Prostate gland (tissue), 2 donors: ENCODE measurements at regions not wholly inside any gene's neighbourhood (a gene's known extent, or its start where the extent isn't known, plus 50 kb on each side); places are given as distances from the start of the nearest gene placed in this dataset.

Source experiments
- DNase-seq: peaks from one replicate; pipeline ENCODE4 v3.0.0-alpha.2; 2019; ENCODE audit warnings: low spot score
- H3K27ac ChIP-seq, 2 donors: fragments of 200-600 bp; sonication (generic); 2 replicates each; pipeline ENCODE4 v1.5.1; 2017 to 2019
- H3K27me3 ChIP-seq: fragments of 200-600 bp; sonication (generic); replicated peaks from 2 replicates; pipeline ENCODE4 v1.5.1; 2019; ENCODE audit not compliant: insufficient read depth
- H3K36me3 ChIP-seq, 2 donors: fragments of 200-600 bp; sonication (generic); 1 replicate in 1 of 2; 2 replicates in 1 of 2; pipeline versions ENCODE4 v1.5.1 to v1.8.1; 2017 to 2019
- H3K4me1 ChIP-seq: fragments of 200-600 bp; sonication (generic); replicated peaks from 2 replicates; pipeline ENCODE4 v1.5.1; 2019
- H3K4me3 ChIP-seq, 2 donors: fragments of 200-600 bp; sonication (generic); 2 replicates each; pipeline ENCODE4 v1.5.1; 2017 to 2019
- H3K9me3 ChIP-seq: fragments of 200-600 bp; sonication (generic); 2 replicates; pipeline ENCODE4 v1.5.1; 2017
- CTCF ChIP-seq, 4 experiments: fragments of 200-600 bp in 2 of 4; fragments of 450-650 bp in 2 of 4; sonication (generic) in 2 of 4; IDR thresholded peaks; 1 replicate in 3 of 4; 2 replicates in 1 of 4; pipeline ENCODE4 v1.5.1; 2016 to 2019; ENCODE audit warnings: antibody characterized with exemption in 4 of 4, mild to moderate bottlenecking in 2 of 4, moderate library complexity in 2 of 4
- POLR2A ChIP-seq: fragments of 450-650 bp; IDR thresholded peaks from one replicate; pipeline ENCODE4 v1.6.1; 2016; ENCODE audit warnings: antibody characterized with exemption, mild to moderate bottlenecking
- POLR2AphosphoS5 ChIP-seq: sonication (generic); formaldehyde crosslinking; IDR thresholded peaks from one replicate; pipeline ENCODE4 v1.6.1; 2017; ENCODE audit warnings: antibody characterized with exemption
- WGBS: methylation state at CpG from one replicate; pipeline ENCODE4 v1.1.5; 2018; 5-methylcytosine and 5-hydroxymethylcytosine counted together
- intact Hi-C: fragments of 100-400 bp; cut with DNase I; formaldehyde crosslinking; loops from one replicate; pipeline ENCODE4 v1.14.2; 2022

GRCh38 chr4:10872833-10873517 is 188.4 kb upstream of the CLNK start:
- Histone ChIP-seq H3K4me3 (no peak overlapping the region), H3K27me3 (no peaks in the 10 kb centered on the region), H3K9me3 (no peaks in the 10 kb centered on the region), H3K36me3 (no peaks in the 10 kb centered on the region), H3K27ac (no peak overlapping the region), H3K4me1 (no peaks in the 10 kb centered on the region)
- TF ChIP-seq POLR2A (no peak), POLR2AphosphoS5 (no peak), CTCF (IDR thresholded peaks at IDR 0.05) (no peak)
- no peak for DNase-seq
- intact Hi-C loops = no loop called here
- WGBS = 78% methylated on average over 4 of the region's 4 CpGs

GRCh38 chr4:10866666-10867065 is 182.1 kb upstream of the CLNK start:
- WGBS = 68% methylated on average over 6 of the region's 6 CpGs
- Histone ChIP-seq H3K27ac (no peak overlapping the region), H3K27me3 (no peaks in the 10 kb centered on the region), H3K4me3 (no peak overlapping the region), H3K36me3 (no peaks in the 10 kb centered on the region), H3K9me3 (no peaks in the 10 kb centered on the region), H3K4me1 (no peaks in the 10 kb centered on the region)
- no peak for TF ChIP-seq POLR2AphosphoS5
- no peak for TF ChIP-seq POLR2A
- no peak for TF ChIP-seq CTCF (IDR thresholded peaks at IDR 0.05)
- intact Hi-C loops = no loop called here
- no peak for DNase-seq

GRCh38 chr4:10861036-10861435 is 176.5 kb upstream of the CLNK start:
- no peak for DNase-seq
- H3K36me3 ChIP-seq = no peaks in the 10 kb centered on the region
- no peak overlapping the region for H3K27ac ChIP-seq
- TF ChIP-seq POLR2AphosphoS5 (no peak), CTCF (IDR thresholded peaks at IDR 0.05) (no peak), POLR2A (no peak)
- WGBS = 61% methylated on average over 3 of the region's 3 CpGs
- intact Hi-C loops = no loop called here
- no peaks in the 10 kb centered on the region for H3K27me3 ChIP-seq
- H3K4me3 ChIP-seq = no peak overlapping the region
- no peaks in the 10 kb centered on the region for H3K9me3 ChIP-seq
- H3K4me1 ChIP-seq = no peaks in the 10 kb centered on the region

GRCh38 chr4:10856271-10856782 is 171.8 kb upstream of the CLNK start:
- no peak for DNase-seq
- TF ChIP-seq POLR2A (no peak), CTCF (IDR thresholded peaks at IDR 0.05) (no peak), POLR2AphosphoS5 (no peak)

GRCh38 chr4:10853196-10853595 is 168.6 kb upstream of the CLNK start:
- Histone ChIP-seq H3K4me3 (no peak overlapping the region), H3K36me3 (no peaks in the 10 kb centered on the region), H3K4me1 (no peaks in the 10 kb centered on the region), H3K9me3 (no peaks in the 10 kb centered on the region), H3K27ac (no peak overlapping the region), H3K27me3 (no peaks in the 10 kb centered on the region)
- DNase-seq = no peak
- intact Hi-C loops = no loop called here
- TF ChIP-seq POLR2A = no peak
- TF ChIP-seq POLR2AphosphoS5 = no peak
- 91% methylated on average over 2 of the region's 2 CpGs for WGBS

More at GRCh38 chr4:10856271-10856782, 171.8 kb upstream of the CLNK start:
- Histone ChIP-seq H3K27me3 (no peaks in the 10 kb centered on the region), H3K4me3 (no peak overlapping the region), H3K4me1 (no peaks in the 10 kb centered on the region), H3K27ac (no peak overlapping the region), H3K36me3 (no peaks in the 10 kb centered on the region), H3K9me3 (no peaks in the 10 kb centered on the region)
- intact Hi-C loops = no loop called here
